ENCODE measurements at regions not wholly inside any gene's neighbourhood (a gene's known extent, or its start where the extent isn't known, plus 50 kb on each side); places are given as distances from the start of the nearest gene placed in this dataset.

- intact Hi-C loops (cut with micrococcal nuclease): no loop called here
- Mint-ChIP-seq H3K36me3 (ENCODE audit: low read depth) (no peaks in the 10 kb centered on the region), H3K27ac (no peak overlapping the region), H3K4me3 (no peak overlapping the region), H3K27me3 (ENCODE audit: low read depth) (no peaks in the 10 kb centered on the region), H3K9me3 (peaks cover 14% of the 10 kb centered on the region), H3K4me1 (ENCODE audit: low read depth) (peaks cover 16% of the 10 kb centered on the region)
- CTCF ChIA-PET: no interaction called here
- DNase-seq: no peak
Measured at GRCh38 chr3:106249159-106249558, 380.3 kb upstream of the CBLB start.

- intact Hi-C loops (cut with micrococcal nuclease): no loop called here
- H3K4me1 Mint-ChIP-seq (ENCODE audit: low read depth): peaks cover 16% of the 10 kb centered on the region
- CTCF ChIA-PET: no interaction called here
- no peaks in the 10 kb centered on the region for H3K36me3 Mint-ChIP-seq (ENCODE audit: low read depth)
- DNase-seq: no peak
- peaks cover 14% of the 10 kb centered on the region for H3K9me3 Mint-ChIP-seq
- H3K27me3 Mint-ChIP-seq (ENCODE audit: low read depth): no peaks in the 10 kb centered on the region
- no peak overlapping the region for H3K4me3 Mint-ChIP-seq
- no peak overlapping the region for H3K27ac Mint-ChIP-seq
Measured at GRCh38 chr3:106249981-106250380, 381.2 kb upstream of the CBLB start.

DNA sequence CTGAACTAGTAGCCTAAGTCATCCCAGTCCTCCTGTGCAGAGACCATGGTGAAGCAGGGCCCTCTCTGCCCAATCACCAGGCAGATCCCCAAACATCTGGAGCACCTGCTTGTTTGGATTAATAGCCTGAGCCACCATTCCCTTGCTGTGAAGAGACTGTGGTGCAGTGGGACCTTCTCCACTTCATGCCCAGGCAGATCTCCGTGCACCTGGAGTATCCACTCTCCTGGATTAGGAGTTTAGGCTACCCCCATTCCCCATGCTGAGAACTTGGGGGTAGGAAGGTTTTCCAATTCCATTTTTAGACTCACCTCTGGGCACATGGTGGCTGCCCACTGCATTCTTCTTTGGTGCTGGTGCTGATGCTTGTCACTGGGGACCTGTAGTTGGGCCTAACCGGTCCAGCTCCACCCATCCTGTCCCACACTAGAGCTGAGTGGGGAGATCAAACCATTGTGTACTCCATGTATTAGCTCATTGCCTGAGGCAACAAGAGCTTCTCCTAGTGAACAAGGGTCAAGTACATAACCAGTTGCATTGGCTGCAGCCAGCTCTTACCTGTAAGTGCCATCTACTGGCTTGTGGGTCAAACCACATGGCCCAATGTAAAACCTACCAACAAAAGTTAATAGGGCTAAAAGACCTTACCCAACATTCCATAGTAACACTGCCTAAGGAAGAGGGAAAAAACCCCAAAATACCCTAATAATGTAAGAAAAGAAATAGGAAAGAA, 382.5 kb upstream of the CBLB start:
- Mint-ChIP-seq H3K27me3 (ENCODE audit: low read depth) (no peaks in the 10 kb centered on the region), H3K36me3 (ENCODE audit: low read depth) (no peaks in the 10 kb centered on the region), H3K27ac (no peak overlapping the region), H3K4me1 (ENCODE audit: low read depth) (peaks cover 16% of the 10 kb centered on the region), H3K9me3 (peaks cover 14% of the 10 kb centered on the region), H3K4me3 (no peak overlapping the region)
- CTCF ChIA-PET: no interaction called here
- intact Hi-C loops (cut with micrococcal nuclease): no loop called here
- DNase-seq: no peak

GRCh38 chr3:106255870-106256248, 387.0 kb upstream of the CBLB start:
- intact Hi-C loops (cut with micrococcal nuclease): no loop called here
- Mint-ChIP-seq H3K4me1 (ENCODE audit: low read depth) (no peaks in the 10 kb centered on the region), H3K27ac (no peak overlapping the region), H3K27me3 (ENCODE audit: low read depth) (no peaks in the 10 kb centered on the region), H3K4me3 (no peak overlapping the region), H3K9me3 (peaks cover 12% of the 10 kb centered on the region), H3K36me3 (ENCODE audit: low read depth) (no peaks in the 10 kb centered on the region)
- CTCF ChIA-PET: no interaction called here
- no peak for DNase-seq

- H3K9me3 Mint-ChIP-seq: peaks cover 7% of the 10 kb centered on the region
- DNase-seq: no peak
- H3K36me3 Mint-ChIP-seq (ENCODE audit: low read depth): no peaks in the 10 kb centered on the region
- CTCF ChIA-PET: interaction anchor here (0.6 kb wide), 1 partner anchor 328 kb away, joined by 3 read pairs; no protein-coding TSS in a partner anchor
- H3K27me3 Mint-ChIP-seq (ENCODE audit: low read depth): no peaks in the 10 kb centered on the region
- H3K4me3 Mint-ChIP-seq: no peak overlapping the region
- no peak overlapping the region for H3K27ac Mint-ChIP-seq
- no peaks in the 10 kb centered on the region for H3K4me1 Mint-ChIP-seq (ENCODE audit: low read depth)
- intact Hi-C loops (cut with micrococcal nuclease): no loop called here
Measured at GRCh38 chr3:106256249-106256957, 387.6 kb upstream of the CBLB start.

DNA sequence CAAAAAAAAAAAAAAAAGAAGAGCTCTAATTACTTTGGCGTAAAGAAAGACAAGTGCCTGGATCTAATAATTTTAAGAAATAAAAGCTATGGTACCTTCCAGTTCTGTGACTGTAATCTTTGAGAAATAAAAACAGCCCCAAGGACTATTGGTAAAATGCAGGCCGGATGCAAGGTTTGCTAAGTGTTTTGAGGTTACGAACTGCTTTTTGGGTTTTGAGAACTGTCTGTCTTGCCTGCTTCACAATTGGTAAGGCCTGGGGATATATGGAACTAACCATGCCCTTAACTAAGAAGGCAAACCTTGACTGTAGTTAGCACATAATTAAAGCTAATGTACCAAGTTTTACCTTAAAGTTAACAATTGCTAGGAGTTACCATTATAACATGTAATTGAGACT, 388.4 kb upstream of the CBLB start:
- no peak for DNase-seq
- no peaks in the 10 kb centered on the region for H3K4me1 Mint-ChIP-seq (ENCODE audit: low read depth)
- CTCF ChIA-PET: no interaction called here
- intact Hi-C loops (cut with micrococcal nuclease): no loop called here
- H3K9me3 Mint-ChIP-seq: peaks cover 3% of the 10 kb centered on the region
- H3K27ac Mint-ChIP-seq: no peak overlapping the region
- no peaks in the 10 kb centered on the region for H3K27me3 Mint-ChIP-seq (ENCODE audit: low read depth)
- H3K36me3 Mint-ChIP-seq (ENCODE audit: low read depth): no peaks in the 10 kb centered on the region
- H3K4me3 Mint-ChIP-seq: no peak overlapping the region

DNA sequence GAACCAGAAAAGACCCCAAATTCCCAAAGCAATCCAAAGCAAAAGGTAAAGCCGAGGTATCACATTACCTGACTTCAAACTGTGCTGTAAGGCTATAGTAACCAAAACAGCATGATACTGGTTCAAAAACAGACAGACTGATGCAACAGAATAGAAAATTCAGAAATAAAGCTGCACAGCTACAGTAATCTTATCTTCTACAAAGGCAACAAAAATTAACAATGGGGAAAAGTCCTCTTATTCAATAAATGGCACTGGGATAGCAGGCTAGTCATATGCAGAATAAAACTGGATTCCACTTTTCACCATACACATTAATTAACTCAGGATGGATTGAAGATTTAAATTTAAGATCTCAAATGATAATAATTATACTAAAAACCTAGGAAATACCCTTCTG, 392.6 kb upstream of the CBLB start:
- no peaks in the 10 kb centered on the region for H3K4me1 Mint-ChIP-seq (ENCODE audit: low read depth)
- H3K4me3 Mint-ChIP-seq: no peak overlapping the region
- H3K27me3 Mint-ChIP-seq (ENCODE audit: low read depth): no peaks in the 10 kb centered on the region
- CTCF ChIA-PET: no interaction called here
- intact Hi-C loops (cut with micrococcal nuclease): no loop called here
- no peak overlapping the region for H3K27ac Mint-ChIP-seq
- no peak for DNase-seq
- no peaks in the 10 kb centered on the region for H3K9me3 Mint-ChIP-seq
- no peaks in the 10 kb centered on the region for H3K36me3 Mint-ChIP-seq (ENCODE audit: low read depth)

DNA sequence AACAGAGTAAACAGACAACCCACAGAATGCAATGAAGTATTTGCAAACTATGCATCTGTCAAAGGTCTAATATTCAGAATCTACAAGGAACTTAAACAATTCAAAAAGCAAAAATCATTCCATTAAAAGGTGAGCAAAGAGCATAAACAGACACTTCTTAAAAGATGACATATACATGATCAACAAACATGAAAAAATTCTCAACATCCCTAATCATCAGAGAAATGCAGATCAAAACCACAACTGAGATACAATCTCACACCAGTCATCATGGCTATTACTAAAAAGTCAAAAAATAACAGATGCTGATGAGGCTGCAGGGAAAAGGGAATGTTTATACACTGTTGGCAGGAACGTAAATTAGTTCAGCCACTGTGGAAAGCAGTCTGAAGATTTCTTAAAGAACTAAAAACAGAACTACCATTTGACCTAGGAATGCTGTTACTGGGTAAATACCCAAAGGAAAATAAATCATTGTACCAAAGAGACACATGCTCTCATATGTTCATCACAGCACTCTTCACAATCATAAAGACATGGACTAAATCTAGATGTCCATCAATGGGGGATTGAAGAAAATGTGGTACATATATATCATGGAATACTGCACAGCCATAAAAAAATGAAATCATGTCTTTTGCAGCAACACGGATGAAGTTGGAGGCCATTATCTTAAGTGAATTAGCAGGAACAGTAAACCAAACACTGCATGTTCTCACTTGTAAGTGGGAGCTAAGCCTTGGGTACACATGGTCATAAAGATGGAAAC, 393.3 kb upstream of the CBLB start:
- Mint-ChIP-seq H3K27me3 (ENCODE audit: low read depth) (no peaks in the 10 kb centered on the region), H3K4me1 (ENCODE audit: low read depth) (no peaks in the 10 kb centered on the region), H3K27ac (no peak overlapping the region), H3K9me3 (no peaks in the 10 kb centered on the region), H3K4me3 (no peak overlapping the region), H3K36me3 (ENCODE audit: low read depth) (no peaks in the 10 kb centered on the region)
- no peak for DNase-seq
- CTCF ChIA-PET: no interaction called here
- intact Hi-C loops (cut with micrococcal nuclease): no loop called here

- Mint-ChIP-seq H3K27ac (no peak overlapping the region), H3K36me3 (ENCODE audit: low read depth) (no peaks in the 10 kb centered on the region), H3K4me1 (ENCODE audit: low read depth) (no peaks in the 10 kb centered on the region), H3K4me3 (no peak overlapping the region), H3K9me3 (no peaks in the 10 kb centered on the region), H3K27me3 (ENCODE audit: low read depth) (no peaks in the 10 kb centered on the region)
- CTCF ChIA-PET: interaction anchor here (0.6 kb wide), 1 partner anchor 307 kb away, joined by 4 read pairs; no protein-coding TSS in a partner anchor
- DNase-seq: no peak
- intact Hi-C loops (cut with micrococcal nuclease): no loop called here
Measured at GRCh38 chr3:106263011-106263410, 394.2 kb upstream of the CBLB start.

DNA sequence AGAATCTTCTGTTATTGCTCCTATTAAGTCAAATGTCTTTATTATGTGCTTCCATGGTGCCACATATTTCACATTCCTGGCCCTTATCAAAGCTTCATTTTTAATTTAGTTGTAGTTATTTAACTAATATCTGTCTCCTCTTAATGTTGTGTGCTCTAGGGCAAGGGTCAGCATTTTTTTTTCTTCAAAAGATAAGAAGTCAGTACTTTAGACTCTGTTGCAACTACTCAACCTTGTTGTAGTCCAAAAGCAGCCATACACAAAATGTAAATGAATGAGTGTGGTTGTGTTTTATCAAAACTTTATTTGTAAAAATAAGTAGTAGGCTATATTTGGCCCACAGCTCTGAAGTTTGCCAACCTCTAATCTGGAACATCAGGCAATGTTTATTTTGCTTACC, 394.7 kb upstream of the CBLB start:
- Mint-ChIP-seq H3K27ac (no peak overlapping the region), H3K9me3 (no peaks in the 10 kb centered on the region), H3K36me3 (ENCODE audit: low read depth) (no peaks in the 10 kb centered on the region), H3K4me1 (ENCODE audit: low read depth) (no peaks in the 10 kb centered on the region), H3K4me3 (no peak overlapping the region), H3K27me3 (ENCODE audit: low read depth) (no peaks in the 10 kb centered on the region)
- intact Hi-C loops (cut with micrococcal nuclease): no loop called here
- DNase-seq: no peak
- CTCF ChIA-PET: interaction anchor here (0.6 kb wide), 1 partner anchor 307 kb away, joined by 4 read pairs; no protein-coding TSS in a partner anchor

- no peak for DNase-seq
- no peaks in the 10 kb centered on the region for H3K9me3 Mint-ChIP-seq
- H3K4me1 Mint-ChIP-seq (ENCODE audit: low read depth): no peaks in the 10 kb centered on the region
- no peaks in the 10 kb centered on the region for H3K27me3 Mint-ChIP-seq (ENCODE audit: low read depth)
- no peak overlapping the region for H3K27ac Mint-ChIP-seq
- intact Hi-C loops (cut with micrococcal nuclease): no loop called here
- H3K36me3 Mint-ChIP-seq (ENCODE audit: low read depth): no peaks in the 10 kb centered on the region
- H3K4me3 Mint-ChIP-seq: no peak overlapping the region
- CTCF ChIA-PET: interaction anchor here (0.8 kb wide), 1 partner anchor 57 kb away, joined by 4 read pairs; no protein-coding TSS in a partner anchor
Measured at GRCh38 chr3:106265704-106266103, 396.9 kb upstream of the CBLB start.

GRCh38 chr3:106268696-106269095, 399.9 kb upstream of the CBLB start:
- H3K9me3 Mint-ChIP-seq: no peaks in the 10 kb centered on the region
- intact Hi-C loops (cut with micrococcal nuclease): no loop called here
- no peaks in the 10 kb centered on the region for H3K27me3 Mint-ChIP-seq (ENCODE audit: low read depth)
- no peak overlapping the region for H3K4me3 Mint-ChIP-seq
- no peaks in the 10 kb centered on the region for H3K36me3 Mint-ChIP-seq (ENCODE audit: low read depth)
- no peaks in the 10 kb centered on the region for H3K4me1 Mint-ChIP-seq (ENCODE audit: low read depth)
- H3K27ac Mint-ChIP-seq: no peak overlapping the region
- DNase-seq: no peak
- CTCF ChIA-PET: no interaction called here
